ENCODE measurements at regions not wholly inside any gene's neighbourhood (a gene's known extent, or its start where the extent isn't known, plus 50 kb on each side); places are given as distances from the start of the nearest gene placed in this dataset.
"Not testable (repeated sequence)": the region's sequence is repeated elsewhere in the genome, so short reads cannot be mapped to it uniquely, and the experiment has no call there.

DNA sequence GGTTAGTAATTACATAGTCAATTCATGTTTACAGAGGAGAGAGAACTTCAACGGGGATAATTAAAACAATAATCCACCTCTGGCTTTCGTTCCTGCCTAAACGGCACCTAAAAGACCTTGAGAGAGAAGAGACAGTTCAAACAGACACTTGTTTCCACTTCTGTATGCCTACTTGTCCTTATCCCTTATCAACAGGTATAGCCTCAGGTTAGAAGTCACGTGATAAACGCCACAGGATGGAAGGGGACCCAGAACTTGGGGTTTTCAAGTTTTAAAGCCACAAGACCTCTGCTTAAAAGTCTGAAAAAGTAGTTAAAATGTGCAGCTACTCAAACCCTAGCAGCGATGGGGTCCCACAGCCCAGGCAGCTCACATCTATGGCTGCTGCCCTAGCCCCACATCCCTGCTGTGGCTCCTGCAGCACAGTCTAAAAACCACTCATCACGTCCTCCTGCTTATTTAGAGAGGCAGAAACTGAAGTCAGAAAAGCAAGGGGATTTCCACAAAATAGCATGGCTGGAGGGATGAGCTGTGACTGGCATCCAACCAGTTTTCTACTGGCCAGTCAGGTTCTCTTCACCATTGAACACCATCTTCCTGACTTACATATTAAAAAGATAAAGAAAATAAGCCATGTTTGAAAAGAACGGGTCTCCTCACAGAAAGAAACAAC lies 51.2 kb upstream of the SEC16B start:
- DNase-seq = no peak

DNA sequence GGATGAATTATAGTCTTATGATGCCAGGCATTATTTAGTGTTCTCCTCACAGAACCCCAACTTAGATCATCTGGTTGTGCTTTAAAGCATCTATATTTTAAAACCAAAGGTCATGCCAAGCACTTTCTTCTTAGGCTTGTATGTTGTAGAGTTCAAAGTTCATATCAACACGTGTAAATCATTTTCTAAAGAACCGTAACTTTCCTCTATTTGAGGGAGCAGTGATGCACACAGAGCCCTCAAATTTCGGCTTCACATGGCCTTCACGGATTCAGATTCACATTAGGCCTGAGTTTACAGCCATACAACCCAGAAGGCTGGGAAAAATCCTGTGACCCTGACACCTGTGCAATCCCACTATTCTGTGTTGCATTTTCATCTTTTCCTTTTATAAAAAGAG lies 52.1 kb upstream of the SEC16B start:
- DNase-seq = no peak

DNA sequence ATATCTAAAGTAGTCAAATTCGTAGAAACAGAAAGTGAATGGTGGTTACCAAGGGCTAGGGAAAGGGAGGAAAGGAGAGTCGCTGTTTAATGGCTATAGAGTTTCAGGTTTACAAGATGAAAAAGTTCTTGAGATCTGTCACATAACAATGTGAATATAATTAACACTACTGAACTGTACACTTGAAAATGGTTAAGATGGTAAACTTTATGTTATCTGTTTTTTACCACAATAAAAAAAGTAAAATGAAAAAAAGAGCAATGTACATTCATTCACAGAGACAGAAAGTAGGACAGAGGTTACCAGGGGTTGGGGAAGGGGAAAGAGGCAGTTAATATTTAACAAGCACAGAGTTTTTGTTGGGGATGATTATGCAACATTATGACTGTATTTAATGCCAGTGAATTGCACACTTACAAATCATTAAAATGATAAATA lies 53.3 kb upstream of the SEC16B start:
- DNase-seq = no peak

DNA sequence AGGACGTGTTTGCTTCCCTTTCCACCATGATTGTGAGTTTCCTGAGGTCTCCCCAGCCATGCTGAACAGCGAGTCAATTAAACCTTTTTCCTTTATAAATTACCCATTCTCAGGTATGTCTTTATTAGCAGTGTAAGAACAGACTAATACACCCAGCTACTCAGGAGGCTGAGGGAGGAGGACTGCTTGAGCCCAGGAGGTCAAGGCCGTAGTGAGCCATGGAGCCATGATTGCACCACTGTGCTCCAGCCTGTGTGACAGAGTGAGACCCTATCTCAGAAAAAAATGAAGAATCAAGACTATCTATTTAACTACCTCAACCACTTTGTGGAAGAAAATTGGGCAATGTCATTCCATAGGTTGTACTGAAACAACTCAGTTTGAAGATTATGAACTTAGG lies 54.6 kb upstream of the SEC16B start:
- no peak for DNase-seq

DNA sequence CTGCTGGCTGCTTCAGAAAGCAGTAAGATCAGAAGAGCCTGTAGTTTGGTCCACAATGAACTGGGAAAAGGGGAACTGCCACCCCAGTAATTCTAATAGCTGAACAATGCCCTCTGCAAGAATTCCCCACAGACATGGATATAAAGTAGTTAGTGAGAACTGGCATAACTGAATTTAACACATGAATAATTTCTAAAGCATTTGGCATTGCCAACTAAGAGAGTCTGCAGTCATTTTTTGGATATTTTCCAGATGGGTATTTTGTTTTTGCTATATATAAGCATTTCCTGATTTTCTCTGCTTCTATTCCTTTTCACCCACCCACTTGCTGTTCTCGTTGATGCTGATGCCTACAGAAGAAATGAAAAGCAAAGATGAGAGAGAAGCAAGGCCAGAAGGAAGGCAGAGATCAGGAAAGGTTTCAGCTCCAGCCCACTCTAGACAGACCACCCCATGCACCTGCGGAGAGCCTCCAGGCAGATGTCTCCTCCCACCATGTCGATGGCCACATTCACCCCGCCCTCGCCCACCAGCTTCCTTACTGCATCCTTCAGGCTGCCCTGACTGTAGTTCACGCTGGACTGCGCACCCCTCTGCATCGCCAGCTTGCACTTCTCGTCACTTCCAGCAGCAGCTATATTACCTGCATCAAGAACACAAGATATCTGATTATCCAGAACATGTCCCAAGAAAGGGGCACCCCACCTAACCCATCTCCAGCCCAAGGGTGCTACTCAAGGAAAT lies 55.9 kb upstream of the SEC16B start:
- no peak for DNase-seq

DNA sequence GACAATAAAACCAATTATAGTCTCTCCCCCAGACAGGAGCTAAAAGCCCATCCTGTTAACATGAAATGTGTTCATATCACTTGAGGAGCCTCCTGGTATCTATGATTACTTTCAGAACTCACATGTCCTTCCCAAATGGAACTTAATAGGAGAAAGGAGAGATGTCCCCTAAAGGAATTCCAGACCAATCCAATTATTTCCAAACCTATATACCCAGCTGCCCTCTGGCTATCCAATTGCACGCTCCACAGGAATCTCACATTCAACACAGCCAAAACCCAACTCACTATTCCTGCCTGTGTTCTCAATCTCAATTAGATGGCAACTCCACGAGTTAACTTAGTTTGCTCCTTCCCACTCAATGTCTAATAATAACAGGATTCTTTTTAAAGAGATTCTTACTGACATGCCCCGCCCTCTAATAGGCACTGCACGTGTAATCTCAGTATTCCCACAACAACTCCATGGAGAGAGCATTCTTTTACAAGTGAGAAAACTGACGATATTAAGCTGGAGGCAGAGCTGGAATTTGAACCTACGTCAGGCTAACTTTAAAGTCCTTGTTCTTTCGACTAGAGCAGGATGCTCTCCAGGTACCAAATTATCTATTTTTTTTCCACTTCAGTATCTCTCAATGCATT lies 59.1 kb upstream of the SEC16B start:
- DNase-seq = no peak

DNA sequence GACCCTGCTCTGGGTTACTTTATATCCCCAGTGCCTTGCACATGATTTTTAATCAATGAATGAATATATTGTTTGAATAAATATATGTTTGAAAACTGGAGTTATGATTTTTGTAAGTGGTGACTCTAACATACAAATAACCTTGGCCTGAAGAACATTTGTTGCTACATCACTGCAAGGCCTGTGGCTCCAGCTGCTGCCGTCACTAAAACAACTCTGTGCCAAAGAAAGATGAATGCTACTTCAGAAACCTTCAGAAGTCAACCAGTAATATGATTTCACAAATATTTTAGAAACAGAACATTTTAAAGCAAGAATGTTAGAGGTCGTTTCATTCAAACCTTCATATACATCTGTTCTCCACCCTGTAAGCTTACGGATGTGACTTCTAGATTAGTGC lies 60.6 kb upstream of the SEC16B start:
- no peak for DNase-seq

DNA sequence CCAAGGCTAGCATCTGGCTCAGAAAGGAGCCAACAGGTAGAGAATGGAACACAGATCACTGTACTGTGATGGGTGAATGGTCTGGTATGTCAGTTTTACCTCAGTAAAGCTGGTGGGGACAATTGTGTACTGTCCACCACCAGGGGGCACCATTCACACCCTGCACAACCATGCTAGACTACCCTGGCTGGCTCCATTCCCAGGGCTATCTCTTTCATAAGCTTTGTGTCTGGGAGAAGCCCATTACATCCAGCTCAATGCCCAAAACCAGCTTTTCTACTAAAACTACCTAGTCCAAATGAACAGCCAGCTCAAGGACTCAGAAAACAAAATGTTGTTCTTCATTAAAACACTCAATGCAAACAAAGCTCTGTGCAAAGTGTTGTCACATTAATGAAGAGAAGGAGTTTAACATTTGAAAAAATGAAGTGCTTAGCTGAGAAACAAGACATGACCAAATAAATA lies 62.0 kb upstream of the RASAL2 start:
- DNase-seq = peak; percentile 91

- no peak for DNase-seq
Measured at GRCh38 chr1:178033019-178033418, 60.9 kb upstream of the RASAL2 start.

DNA sequence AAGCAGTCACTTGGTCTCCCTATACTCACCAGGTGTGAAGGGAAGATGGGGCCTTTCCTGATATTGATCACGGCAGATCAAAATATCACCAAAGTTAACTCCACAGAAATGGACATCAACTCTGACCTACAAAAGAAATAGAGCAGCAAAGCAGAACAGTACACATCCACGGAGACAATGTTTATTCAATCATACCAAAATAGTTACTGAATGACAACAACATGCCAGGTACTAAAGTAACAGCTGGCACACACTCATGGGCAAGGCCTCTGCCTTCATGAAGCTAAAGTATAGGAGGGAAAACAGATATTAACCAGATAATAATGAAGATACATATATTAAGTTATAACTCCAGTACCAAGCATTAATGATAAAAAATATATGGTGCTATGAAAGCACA lies 59.2 kb upstream of the RASAL2 start:
- no peak for DNase-seq

- DNase-seq = no peak
Measured at GRCh38 chr1:178036090-178036489, 57.8 kb upstream of the RASAL2 start.

GRCh38 chr1:178037510-178038253 lies 56.2 kb upstream of the RASAL2 start:
- DNase-seq = peak; percentile 75

DNA sequence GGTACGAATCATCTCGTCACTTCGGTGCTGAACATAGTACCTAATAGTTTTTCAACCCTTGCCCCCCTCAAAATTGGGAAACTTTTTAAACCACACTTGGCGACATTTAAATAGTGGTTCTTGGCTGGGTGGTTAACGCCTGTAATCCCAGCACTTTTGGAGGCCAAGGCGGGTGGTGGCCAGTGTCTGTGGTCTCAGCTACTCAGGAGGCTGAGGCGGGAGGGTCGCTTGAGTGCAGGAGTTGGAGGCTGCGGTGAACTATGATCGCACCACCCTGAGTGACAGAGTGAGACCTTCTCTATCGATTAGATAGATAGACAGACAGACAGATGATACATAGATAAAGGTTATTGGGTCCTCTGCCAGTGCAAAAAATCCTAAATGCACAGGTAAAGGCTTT lies 55.5 kb upstream of the RASAL2 start:
- DNase-seq = no peak

- DNase-seq = no peak
Measured at GRCh38 chr1:178039891-178040290, 54.0 kb upstream of the RASAL2 start.

GRCh38 chr1:178043940-178044339 lies 50.0 kb upstream of the RASAL2 start:
- DNase-seq = not testable (repeated sequence)
